H9 (cell line): ENCODE measurements at regions not wholly inside any gene's neighbourhood (a gene's known extent, or its start where the extent isn't known, plus 50 kb on each side); places are given as distances from the start of the nearest gene placed in this dataset.

ENCODE experiments used
- DNase-seq: peaks from one replicate; pipeline ENCODE4 v3.0.0-alpha.2; 2017
- H2AFZ ChIP-seq: one replicate; pipeline ENCODE4 v1.6.1; 2013; ENCODE audit warnings: mild to moderate bottlenecking, low read length, control low read depth, moderate library complexity
- H2AK5ac ChIP-seq: 2 replicates; pipeline ENCODE4 v1.6.1; 2013; ENCODE audit warnings: low read length, control low read depth, mixed read lengths; ENCODE audit not compliant: insufficient read length
- H2BK120ac ChIP-seq: one replicate; pipeline ENCODE4 v1.6.1; 2013; ENCODE audit warnings: low read depth, mild to moderate bottlenecking, low read length, control low read depth, inconsistent platforms; ENCODE audit not compliant: poor library complexity, severe bottlenecking
- H2BK12ac ChIP-seq: 2 replicates; pipeline ENCODE4 v1.6.1; 2013; ENCODE audit warnings: low read length, control low read depth, mixed read lengths, low read depth; ENCODE audit not compliant: insufficient read length
- H2BK15ac ChIP-seq: 2 replicates; pipeline ENCODE4 v1.6.1; 2013; ENCODE audit warnings: low read depth, low read length, control low read depth
- H2BK20ac ChIP-seq: one replicate; pipeline ENCODE4 v1.6.1; 2013; ENCODE audit warnings: low read depth, mild to moderate bottlenecking, low read length, control low read depth, inconsistent platforms; ENCODE audit not compliant: poor library complexity, severe bottlenecking
- H2BK5ac ChIP-seq: 2 replicates; pipeline ENCODE4 v1.6.1; 2013; ENCODE audit warnings: low read length, control low read depth, mixed read lengths; ENCODE audit not compliant: insufficient read length
- H3K14ac ChIP-seq: 2 replicates; pipeline ENCODE4 v1.6.1; 2013; ENCODE audit warnings: low read length, control low read depth; ENCODE audit not compliant: insufficient read depth
- H3K18ac ChIP-seq: 2 replicates; pipeline ENCODE4 v1.6.1; 2013; ENCODE audit warnings: low read depth, mild to moderate bottlenecking, mixed read lengths, low read length, control low read depth; ENCODE audit not compliant: insufficient read length
- H3K23ac ChIP-seq: 2 replicates; pipeline ENCODE4 v1.6.1; 2013; ENCODE audit warnings: low read length, control low read depth, mixed read lengths, low read depth; ENCODE audit not compliant: insufficient read length
- H3K23me2 ChIP-seq: 2 replicates; pipeline ENCODE4 v1.6.1; 2013; ENCODE audit warnings: low read depth, mild to moderate bottlenecking, mixed read lengths, low read length, control low read depth; ENCODE audit not compliant: insufficient read length, poor library complexity, severe bottlenecking
- H3K27ac ChIP-seq: 2 replicates; pipeline ENCODE4 v1.5.1; 2013; ENCODE audit warnings: low read length, control low read depth, mixed read lengths, low read depth; ENCODE audit not compliant: insufficient read length
- H3K27me3 ChIP-seq: 2 replicates; pipeline ENCODE4 v1.6.1; 2013; ENCODE audit warnings: low read length, control low read depth, inconsistent platforms; ENCODE audit not compliant: insufficient read depth
- H3K4ac ChIP-seq: 2 replicates; pipeline ENCODE4 v1.6.1; 2013; ENCODE audit warnings: low read depth, mild to moderate bottlenecking, control low read depth, inconsistent platforms, low read length, moderate library complexity
- H3K4me1 ChIP-seq: 2 replicates; pipeline ENCODE4 v1.6.1; 2013; ENCODE audit warnings: low read length, control low read depth, inconsistent platforms; ENCODE audit not compliant: insufficient read depth
- H3K4me2 ChIP-seq: 2 replicates; pipeline ENCODE4 v1.6.1; 2013; ENCODE audit warnings: low read length, control low read depth, mixed read lengths; ENCODE audit not compliant: insufficient read length, insufficient read depth
- H3K56ac ChIP-seq: 2 replicates; pipeline ENCODE4 v1.6.1; 2013; ENCODE audit warnings: low read depth, mild to moderate bottlenecking, mixed read lengths, low read length, control low read depth; ENCODE audit not compliant: insufficient read length
- H3K79me1 ChIP-seq: 2 replicates; pipeline ENCODE4 v1.6.1; 2013; ENCODE audit warnings: low read depth, mild to moderate bottlenecking, moderate library complexity, low read length, control low read depth, inconsistent platforms; ENCODE audit not compliant: insufficient read depth, poor library complexity, severe bottlenecking
- H3K79me2 ChIP-seq: 2 replicates; pipeline ENCODE4 v1.6.1; 2013; ENCODE audit warnings: low read length, control low read depth, inconsistent platforms; ENCODE audit not compliant: insufficient read depth
- H3K9ac ChIP-seq: 2 replicates; pipeline ENCODE4 v1.6.1; 2013; ENCODE audit warnings: low read length, control low read depth, mixed read lengths; ENCODE audit not compliant: insufficient read length; ENCODE audit errors: extremely low read depth
- H3K9me3 ChIP-seq: one replicate; pipeline ENCODE4 v1.6.1; 2013; ENCODE audit warnings: low read depth, low read length, inconsistent platforms; ENCODE audit not compliant: control insufficient read depth
- H3T11ph ChIP-seq: one replicate; pipeline ENCODE4 v1.6.1; 2013; ENCODE audit warnings: mild to moderate bottlenecking, low read length, control low read depth, inconsistent platforms
- H4K20me1 ChIP-seq: one replicate; pipeline ENCODE4 v1.6.1; 2013; ENCODE audit not compliant: control insufficient read depth, insufficient read length, insufficient read depth
- H4K5ac ChIP-seq: 2 replicates; pipeline ENCODE4 v1.6.1; 2013; ENCODE audit warnings: low read depth, mild to moderate bottlenecking, mixed read lengths, low read length, control low read depth; ENCODE audit not compliant: insufficient read length
- H4K8ac ChIP-seq: replicated peaks from 2 replicates; pipeline ENCODE4 v1.6.1; 2013; ENCODE audit warnings: low read length, control low read depth, mixed read lengths, low read depth; ENCODE audit not compliant: insufficient read length
- H4K91ac ChIP-seq: 2 replicates; pipeline ENCODE4 v1.6.1; 2013; ENCODE audit warnings: low read depth, mild to moderate bottlenecking, moderate library complexity, mixed read lengths, low read length, control low read depth; ENCODE audit not compliant: insufficient read length
- H3K27ac Mint-ChIP-seq, 3 experiments: 2 replicates in 2 of 3; 3 replicates in 1 of 3; pipeline ENCODE4 v1.8.0; 2020 to 2021; ENCODE audit warnings: mixed read lengths in 3 of 3, mild to moderate bottlenecking in 1 of 3, moderate library complexity in 1 of 3
- H3K27me3 Mint-ChIP-seq: 2 replicates; pipeline ENCODE4 v1.8.0; 2021; ENCODE audit warnings: low read depth, mild to moderate bottlenecking, moderate library complexity, mixed read lengths
- H3K36me3 Mint-ChIP-seq, 3 experiments: 2 replicates in 2 of 3; 3 replicates in 1 of 3; pipeline ENCODE4 v1.8.0; 2020 to 2021; ENCODE audit warnings: low read depth in 3 of 3, mixed read lengths in 3 of 3; ENCODE audit not compliant: insufficient read depth in 1 of 3
- H3K4me1 Mint-ChIP-seq, 2 experiments: 2 replicates each; pipeline ENCODE4 v1.8.0; 2020; ENCODE audit warnings: mixed read lengths in 2 of 2
- H3K4me3 Mint-ChIP-seq, 2 experiments: 2 replicates in 1 of 2; 3 replicates in 1 of 2; pipeline ENCODE4 v1.8.0; 2020 to 2021; ENCODE audit warnings: mild to moderate bottlenecking in 2 of 2, mixed read lengths in 2 of 2, moderate library complexity in 1 of 2
- H3K9me3 Mint-ChIP-seq, 2 experiments: 2 replicates in 1 of 2; 3 replicates in 1 of 2; pipeline ENCODE4 v1.8.0; 2020; ENCODE audit warnings: mild to moderate bottlenecking in 2 of 2, mixed read lengths in 2 of 2, moderate library complexity in 1 of 2
- WGBS: extraction: QIAGEN DNeasy Blood & Tissue Kit; methylation state at CpG from one replicate; pipeline ENCODE4 v1.1.7; 2013; ENCODE audit warnings: missing lambda C conversion rate, low lambda C conversion rate, mixed read lengths; ENCODE audit not compliant: insufficient read length; ENCODE audit errors: extremely low coverage; 5-methylcytosine and 5-hydroxymethylcytosine counted together
- TF ChIP-seq, protein P1 (sequence below): fragments of 200-600 bp; sonication (generic); conservative IDR thresholded peaks from 3 replicates; pipeline ENCODE4 v1.8.0; 2021; ENCODE audit warnings: antibody characterized with exemption, mild to moderate bottlenecking

DNA sequence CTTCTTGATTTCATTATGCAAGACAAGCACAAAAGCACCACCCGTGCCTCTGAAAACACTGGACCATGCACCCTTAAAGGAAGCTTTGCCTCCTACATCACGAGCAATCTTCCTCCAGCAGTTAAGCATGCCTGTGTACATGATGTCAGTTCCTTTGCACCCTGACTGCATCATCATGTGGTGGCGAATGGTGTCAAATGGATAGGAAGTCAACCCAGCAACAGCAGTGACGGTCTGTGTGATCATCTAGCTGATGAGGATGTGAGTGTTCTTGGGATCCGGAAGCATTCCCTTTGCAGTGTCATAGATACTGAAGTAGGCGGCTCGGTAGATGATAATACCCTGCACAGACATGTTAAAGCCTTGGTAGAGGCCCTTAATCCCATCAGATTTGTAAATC is 240.7 kb upstream of the FAM98A start:
- Histone ChIP-seq H4K20me1 (no peaks in the 10 kb centered on the region), H2BK20ac (no peak overlapping the region), H3K79me2 (no peaks in the 10 kb centered on the region), H3K23me2 (no peaks in the 10 kb centered on the region), H3K4me1 (no peaks in the 10 kb centered on the region), H3K4ac (no peak overlapping the region), H2AK5ac (no peak overlapping the region), H2BK12ac (no peak overlapping the region), H3K9me3 (no peaks in the 10 kb centered on the region), H3K23ac (no peak overlapping the region), H3K79me1 (no peaks in the 10 kb centered on the region), H2BK120ac (no peak overlapping the region), H3K14ac (no peak overlapping the region), H4K5ac (no peak overlapping the region), H3K27me3 (no peaks in the 10 kb centered on the region), H2BK15ac (no peak overlapping the region), H4K91ac (no peak overlapping the region), H2BK5ac (no peak overlapping the region), H3K27ac (no peak overlapping the region), H3K4me2 (no peak overlapping the region), H3K9ac (no peak overlapping the region), H3K56ac (no peak overlapping the region), H2AFZ (no peak overlapping the region), H3T11ph (no peak overlapping the region), H3K18ac (no peak overlapping the region), H4K8ac (no peak overlapping the region)
- Mint-ChIP-seq H3K9me3 (no peaks in the 10 kb centered on the region), H3K27ac (no peak overlapping the region), H3K4me3 (no peak overlapping the region), H3K4me1 (no peaks in the 10 kb centered on the region), H3K36me3 (no peaks in the 10 kb centered on the region), H3K27me3 (no peaks in the 10 kb centered on the region)
- WGBS = no CpG with 5 or more reads among the region's 7 CpGs
- no peak for DNase-seq
- TF ChIP-seq, protein P1, sequence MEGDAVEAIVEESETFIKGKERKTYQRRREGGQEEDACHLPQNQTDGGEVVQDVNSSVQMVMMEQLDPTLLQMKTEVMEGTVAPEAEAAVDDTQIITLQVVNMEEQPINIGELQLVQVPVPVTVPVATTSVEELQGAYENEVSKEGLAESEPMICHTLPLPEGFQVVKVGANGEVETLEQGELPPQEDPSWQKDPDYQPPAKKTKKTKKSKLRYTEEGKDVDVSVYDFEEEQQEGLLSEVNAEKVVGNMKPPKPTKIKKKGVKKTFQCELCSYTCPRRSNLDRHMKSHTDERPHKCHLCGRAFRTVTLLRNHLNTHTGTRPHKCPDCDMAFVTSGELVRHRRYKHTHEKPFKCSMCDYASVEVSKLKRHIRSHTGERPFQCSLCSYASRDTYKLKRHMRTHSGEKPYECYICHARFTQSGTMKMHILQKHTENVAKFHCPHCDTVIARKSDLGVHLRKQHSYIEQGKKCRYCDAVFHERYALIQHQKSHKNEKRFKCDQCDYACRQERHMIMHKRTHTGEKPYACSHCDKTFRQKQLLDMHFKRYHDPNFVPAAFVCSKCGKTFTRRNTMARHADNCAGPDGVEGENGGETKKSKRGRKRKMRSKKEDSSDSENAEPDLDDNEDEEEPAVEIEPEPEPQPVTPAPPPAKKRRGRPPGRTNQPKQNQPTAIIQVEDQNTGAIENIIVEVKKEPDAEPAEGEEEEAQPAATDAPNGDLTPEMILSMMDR = no peak
